DND-41 (cell line): ENCODE measurements at regions not wholly inside any gene's neighbourhood (a gene's known extent, or its start where the extent isn't known, plus 50 kb on each side); places are given as distances from the start of the nearest gene placed in this dataset.

Source experiments
- ATAC-seq: fragments of 200-7000 bp; cut with Tn5 transposase; 3 replicates; pipeline ENCODE4 v1.9.1; 2021; ENCODE audit warnings: low read depth; ENCODE audit not compliant: insufficient read depth
- DNase-seq: peaks from one replicate; pipeline ENCODE4 v3.0.0-alpha.2; 2020
- H2AFZ ChIP-seq: 2 replicates; pipeline ENCODE4 v1.6.0; 2012; ENCODE audit warnings: low read depth, low read length
- H3K27ac ChIP-seq: 2 replicates; pipeline ENCODE4 v1.5.1; 2012; ENCODE audit warnings: low read length, inconsistent platforms
- H3K27me3 ChIP-seq: fragments of 200-600 bp; sonication (generic); 2 replicates; pipeline ENCODE4 v1.6.0; 2012; ENCODE audit warnings: low read length, mild to moderate bottlenecking, inconsistent platforms; ENCODE audit not compliant: insufficient read depth, poor library complexity
- H3K36me3 ChIP-seq: 2 replicates; pipeline ENCODE4 v1.5.1; 2012; ENCODE audit warnings: low read length, inconsistent platforms; ENCODE audit not compliant: insufficient read depth
- H3K4me1 ChIP-seq: 2 replicates; pipeline ENCODE4 v1.5.1; 2012; ENCODE audit warnings: mild to moderate bottlenecking, low read length; ENCODE audit not compliant: insufficient read depth
- H3K4me2 ChIP-seq: 2 replicates; pipeline ENCODE4 v1.6.0; 2012; ENCODE audit warnings: mild to moderate bottlenecking, moderate library complexity, low read length, inconsistent platforms; ENCODE audit not compliant: insufficient read depth
- H3K4me3 ChIP-seq, 2 experiments: fragments of 200-600 bp in 1 of 2; shearing (Covaris generic) in 1 of 2; 2 replicates each; pipeline ENCODE4 v1.5.1; 2012 to 2016; ENCODE audit warnings: inconsistent platforms in 2 of 2, low read length in 2 of 2, mild to moderate bottlenecking in 2 of 2, low read depth in 1 of 2, moderate library complexity in 1 of 2
- H3K79me2 ChIP-seq: 2 replicates; pipeline ENCODE4 v1.6.0; 2012; ENCODE audit warnings: low read length, inconsistent platforms; ENCODE audit not compliant: insufficient read depth
- H3K9ac ChIP-seq: 2 replicates; pipeline ENCODE4 v1.6.0; 2012; ENCODE audit warnings: low read depth, mild to moderate bottlenecking, inconsistent platforms, low read length, moderate library complexity
- H3K9me3 ChIP-seq: 2 replicates; pipeline ENCODE4 v1.5.1; 2012; ENCODE audit warnings: low read length, moderate library complexity, mild to moderate bottlenecking, inconsistent platforms; ENCODE audit not compliant: insufficient read depth, severe bottlenecking
- H4K20me1 ChIP-seq: 2 replicates; pipeline ENCODE4 v1.6.0; 2012; ENCODE audit warnings: low read length; ENCODE audit not compliant: insufficient read depth
- CTCF ChIP-seq: IDR thresholded peaks from 2 replicates; pipeline ENCODE4 v1.5.1; 2012; ENCODE audit warnings: borderline replicate concordance, low read length, moderate library complexity, mild to moderate bottlenecking; ENCODE audit not compliant: poor library complexity, severe bottlenecking; ENCODE audit errors: extremely low read depth
- EZH2 ChIP-seq: IDR thresholded peaks from 3 replicates; pipeline ENCODE4 v1.6.1; 2012; ENCODE audit warnings: borderline replicate concordance, low read depth, mild to moderate bottlenecking, moderate library complexity, low read length, inconsistent platforms; ENCODE audit not compliant: severe bottlenecking

- TF ChIP-seq CTCF (no peak), EZH2 (no peak)
- no peak overlapping the region for H3K4me2 ChIP-seq
These were observed 394.3 kb downstream of the FOXO1 start for GRCh38 chr13:40271931-40272775.

GRCh38 chr13:40272776-40273139 is 393.7 kb downstream of the FOXO1 start:
- Histone ChIP-seq H3K79me2 (no peaks in the 10 kb centered on the region), H3K4me3 (no peak overlapping the region), H3K9me3 (no peaks in the 10 kb centered on the region), H3K4me1 (no peaks in the 10 kb centered on the region), H3K4me2 (no peak overlapping the region), H3K27me3 (peaks cover 4% of the 10 kb centered on the region), H3K9ac (no peak overlapping the region), H3K36me3 (no peaks in the 10 kb centered on the region), H3K27ac (no peak overlapping the region), H2AFZ (no peak overlapping the region), H4K20me1 (no peaks in the 10 kb centered on the region)
- TF ChIP-seq CTCF (no peak), EZH2 (no peak)
- ATAC-seq (no peak), DNase-seq (no peak)

More at GRCh38 chr13:40271931-40272775, 394.3 kb downstream of the FOXO1 start:
- Histone ChIP-seq H3K27me3 (peaks cover 5% of the 10 kb centered on the region), H3K4me1 (no peaks in the 10 kb centered on the region), H3K4me3 (no peak overlapping the region), H3K79me2 (no peaks in the 10 kb centered on the region), H3K9me3 (no peaks in the 10 kb centered on the region), H3K36me3 (no peaks in the 10 kb centered on the region), H2AFZ (no peak overlapping the region), H3K9ac (no peak overlapping the region), H4K20me1 (no peaks in the 10 kb centered on the region), H3K27ac (no peak overlapping the region)
- ATAC-seq (no peak), DNase-seq (no peak)

GRCh38 chr13:40273253-40274025 is 393.0 kb downstream of the FOXO1 start:
- DNase-seq (no peak), ATAC-seq (no peak)
- H3K4me2 ChIP-seq = no peak overlapping the region
- H3K9ac ChIP-seq = no peak overlapping the region
- no peaks in the 10 kb centered on the region for H4K20me1 ChIP-seq
- H3K9me3 ChIP-seq = no peaks in the 10 kb centered on the region
- H3K79me2 ChIP-seq = no peaks in the 10 kb centered on the region
- no peaks in the 10 kb centered on the region for H3K4me1 ChIP-seq
- TF ChIP-seq CTCF (no peak), EZH2 (no peak)
- peaks cover 4% of the 10 kb centered on the region for H3K27me3 ChIP-seq
- H3K36me3 ChIP-seq = no peaks in the 10 kb centered on the region
- H2AFZ ChIP-seq = no peak overlapping the region
- H3K27ac ChIP-seq = no peak overlapping the region
- no peak overlapping the region for H3K4me3 ChIP-seq
